ENCODE measurements at regions not wholly inside any gene's neighbourhood (a gene's known extent, or its start where the extent isn't known, plus 50 kb on each side); places are given as distances from the start of the nearest gene placed in this dataset.

DNA sequence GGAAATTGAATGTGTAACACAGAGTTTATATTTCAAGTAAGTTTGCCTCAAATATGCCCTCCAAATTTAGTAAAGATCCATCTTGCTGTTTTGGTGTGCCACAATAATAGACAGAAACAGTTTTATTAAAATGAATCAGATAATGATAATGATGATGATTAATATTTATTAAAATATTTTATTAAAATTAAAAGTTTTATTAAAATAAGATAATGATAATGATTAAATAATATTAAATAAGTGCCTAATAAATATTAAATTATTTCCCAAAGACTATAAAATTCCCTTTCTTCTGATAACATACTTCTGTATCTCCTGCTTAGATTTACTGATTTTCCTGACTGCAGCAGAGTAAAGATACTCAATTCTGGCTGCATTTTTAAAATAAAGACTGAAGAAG lies 134.5 kb downstream of the PRDM13 start:
- Histone ChIP-seq H3K9me3 (no peaks in the 10 kb centered on the region), H3K27ac (no peak overlapping the region), H3K36me3 (no peaks in the 10 kb centered on the region), H3K4me1 (ENCODE audit: insufficient read depth) (no peaks in the 10 kb centered on the region), H3K4me3 (no peak overlapping the region), H3K27me3 (no peaks in the 10 kb centered on the region)
- TF ChIP-seq, protein P1, sequence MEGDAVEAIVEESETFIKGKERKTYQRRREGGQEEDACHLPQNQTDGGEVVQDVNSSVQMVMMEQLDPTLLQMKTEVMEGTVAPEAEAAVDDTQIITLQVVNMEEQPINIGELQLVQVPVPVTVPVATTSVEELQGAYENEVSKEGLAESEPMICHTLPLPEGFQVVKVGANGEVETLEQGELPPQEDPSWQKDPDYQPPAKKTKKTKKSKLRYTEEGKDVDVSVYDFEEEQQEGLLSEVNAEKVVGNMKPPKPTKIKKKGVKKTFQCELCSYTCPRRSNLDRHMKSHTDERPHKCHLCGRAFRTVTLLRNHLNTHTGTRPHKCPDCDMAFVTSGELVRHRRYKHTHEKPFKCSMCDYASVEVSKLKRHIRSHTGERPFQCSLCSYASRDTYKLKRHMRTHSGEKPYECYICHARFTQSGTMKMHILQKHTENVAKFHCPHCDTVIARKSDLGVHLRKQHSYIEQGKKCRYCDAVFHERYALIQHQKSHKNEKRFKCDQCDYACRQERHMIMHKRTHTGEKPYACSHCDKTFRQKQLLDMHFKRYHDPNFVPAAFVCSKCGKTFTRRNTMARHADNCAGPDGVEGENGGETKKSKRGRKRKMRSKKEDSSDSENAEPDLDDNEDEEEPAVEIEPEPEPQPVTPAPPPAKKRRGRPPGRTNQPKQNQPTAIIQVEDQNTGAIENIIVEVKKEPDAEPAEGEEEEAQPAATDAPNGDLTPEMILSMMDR (IDR thresholded peaks at IDR 0.05), result no peak
- no peak for TF ChIP-seq POLR2A (IDR thresholded peaks at IDR 0.05)
- TF ChIP-seq EP300 (IDR thresholded peaks at IDR 0.05), result no peak
- DNase-seq, result no peak
- intact Hi-C loops (cut with DNase I), result loop anchor here in 3 of 4 donors (10.0 kb wide), 2 partner anchors 266 to 276 kb away; no protein-coding TSS in a partner anchor

DNA sequence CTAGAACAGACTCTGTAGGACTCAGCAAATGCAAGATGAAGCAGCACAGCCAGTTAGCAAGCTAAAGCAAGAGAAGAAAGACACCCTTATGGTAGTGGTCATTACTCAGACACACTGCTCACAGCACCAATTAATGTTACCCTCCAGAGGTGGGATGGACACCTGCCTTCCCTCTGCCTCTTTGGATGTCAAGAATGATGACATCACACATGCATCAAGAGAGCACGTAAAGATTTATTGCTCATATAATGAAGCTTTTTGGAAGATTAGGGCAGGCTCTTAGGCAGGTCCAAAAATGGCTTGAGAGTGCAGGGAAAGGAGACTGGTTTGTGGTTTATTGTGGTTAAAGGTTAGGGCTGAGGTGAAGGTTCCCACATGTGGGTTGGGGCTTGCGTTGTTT lies 137.0 kb downstream of the PRDM13 start:
- WGBS, 3 donors, result 54 to 72% (median 60%) methylated on average over 2 of the region's 2 CpGs
- Histone ChIP-seq H3K27ac (no peak overlapping the region), H3K9me3 (no peaks in the 10 kb centered on the region), H3K27me3 (no peaks in the 10 kb centered on the region), H3K36me3 (no peaks in the 10 kb centered on the region), H3K4me1 (ENCODE audit: insufficient read depth) (no peaks in the 10 kb centered on the region), H3K4me3 (no peak overlapping the region)
- TF ChIP-seq, protein P1 (IDR thresholded peaks at IDR 0.05), result no peak
- intact Hi-C loops (cut with DNase I), result loop anchor here in 3 of 4 donors (10.0 kb wide), 2 partner anchors 269 to 279 kb away; no protein-coding TSS in a partner anchor
- no peak for DNase-seq

DNA sequence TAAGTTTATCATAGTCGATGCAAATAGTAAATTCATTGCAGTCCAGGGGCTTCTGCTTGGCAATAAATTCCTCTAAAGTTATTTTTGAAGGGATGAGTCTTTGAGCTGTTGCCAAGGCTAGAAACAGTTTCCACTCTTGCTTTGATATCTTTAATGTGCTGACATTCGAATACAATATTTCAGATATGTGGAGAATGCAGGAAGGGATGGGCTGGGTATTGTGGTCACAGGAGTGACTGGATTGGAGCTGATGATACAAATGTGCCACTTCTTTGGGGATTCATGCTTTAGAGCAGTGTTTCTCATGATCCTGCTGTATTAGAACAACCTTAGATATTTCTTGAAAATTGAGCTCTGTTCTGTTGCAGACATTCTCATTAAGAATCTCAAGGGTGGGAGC lies 139.0 kb downstream of the PRDM13 start:
- Histone ChIP-seq H3K9me3 (no peaks in the 10 kb centered on the region), H3K36me3 (no peaks in the 10 kb centered on the region), H3K27me3 (no peaks in the 10 kb centered on the region), H3K4me3 (no peak overlapping the region), H3K4me1 (ENCODE audit: insufficient read depth) (no peaks in the 10 kb centered on the region), H3K27ac (no peak overlapping the region)
- TF ChIP-seq POLR2A (IDR thresholded peaks at IDR 0.05) (no peak), EP300 (IDR thresholded peaks at IDR 0.05) (no peak)
- TF ChIP-seq, protein P1 (IDR thresholded peaks at IDR 0.05), result no peak
- DNase-seq, result no peak
- WGBS, 3 donors, result 5 to 15% (median 6%) methylated on average over 2 of the region's 2 CpGs
- intact Hi-C loops (cut with DNase I), result loop anchor here in 3 of 4 donors (10.0 kb wide), 2 partner anchors 271 to 281 kb away; no protein-coding TSS in a partner anchor

DNA sequence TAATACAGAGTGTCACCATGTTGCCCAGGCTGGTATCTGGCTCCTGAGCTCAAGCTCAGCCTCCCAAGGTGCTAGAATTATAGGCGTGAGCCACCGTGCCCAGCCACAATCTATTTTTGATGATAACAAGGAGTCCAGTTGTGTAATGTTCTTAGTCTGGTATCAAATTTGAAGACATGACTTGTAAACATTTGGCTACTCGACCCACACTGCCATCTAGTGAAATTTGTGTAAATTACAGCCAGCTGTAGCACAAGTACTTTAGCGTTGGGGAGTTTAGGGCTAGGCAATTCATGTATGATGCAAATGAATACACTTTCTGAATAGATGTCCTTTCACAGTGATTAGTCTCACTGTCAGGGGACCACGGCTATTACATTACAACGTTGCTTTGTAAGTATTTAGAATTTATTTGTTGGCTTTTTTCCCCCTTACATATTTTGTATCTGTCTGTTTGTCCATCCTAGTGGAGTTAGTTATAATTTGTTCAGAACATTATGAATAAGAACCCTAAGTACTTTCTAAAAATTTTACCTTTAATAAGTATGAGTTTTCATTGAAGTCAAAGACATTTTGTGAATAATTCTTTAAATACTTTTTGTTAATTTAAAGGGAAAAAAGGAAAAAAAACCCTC lies 139.7 kb downstream of the PRDM13 start:
- Histone ChIP-seq H3K27me3 (no peaks in the 10 kb centered on the region), H3K36me3 (no peaks in the 10 kb centered on the region), H3K4me1 (ENCODE audit: insufficient read depth) (no peaks in the 10 kb centered on the region), H3K27ac (no peak overlapping the region), H3K9me3 (no peaks in the 10 kb centered on the region), H3K4me3 (no peak overlapping the region)
- intact Hi-C loops (cut with DNase I), result loop anchor here in 3 of 4 donors (10.0 kb wide), 2 partner anchors 272 to 282 kb away; no protein-coding TSS in a partner anchor
- WGBS, 3 donors, result 0 to 1% (median 1%) methylated on average over 6 of the region's 6 CpGs
- peak in 4 of 5 donors; percentile 22 to 52 (median 23) for DNase-seq
- TF ChIP-seq, protein P1 (IDR thresholded peaks at IDR 0.05), result peak; percentile 47 to 69 (median 56)
- no peak for TF ChIP-seq POLR2A (IDR thresholded peaks at IDR 0.05)

Measured in ovary (tissue), 7 donors.